ENCODE measurements at regions not wholly inside any gene's neighbourhood (a gene's known extent, or its start where the extent isn't known, plus 50 kb on each side); places are given as distances from the start of the nearest gene placed in this dataset.
"Not testable (repeated sequence)": the region's sequence is repeated elsewhere in the genome, so short reads cannot be mapped to it uniquely, and the experiment has no call there.

GRCh38 chr12:31182571-31182970, 108.9 kb downstream of the DDX11 start:
- not testable (repeated sequence) for TF ChIP-seq FOXP2 (optimal IDR thresholded peaks at IDR 0.05; ENCODE audit: control extremely low read depth, extremely low read length, insufficient read depth); EZH2 (IDR thresholded peaks at IDR 0.05)
